GM12878 (cell line): ENCODE measurements at regions not wholly inside any gene's neighbourhood (a gene's known extent, or its start where the extent isn't known, plus 50 kb on each side); places are given as distances from the start of the nearest gene placed in this dataset.

ENCODE experiments used
- CEBPB ChIP-seq, 2 experiments: fragments of 150-350 bp in 1 of 2; IDR thresholded peaks; 2 replicates each; pipeline ENCODE4 v1.6.1; 2012 to 2014; ENCODE audit warnings: low read depth in 2 of 2, low read length in 2 of 2, borderline replicate concordance in 1 of 2, inconsistent platforms in 1 of 2
- EGR1 ChIP-seq, 2 experiments: IDR thresholded peaks; 1 replicate in 1 of 2; 2 replicates in 1 of 2; pipeline ENCODE4 v1.6.1; 2011 to 2012; ENCODE audit warnings: low read depth in 2 of 2, low read length in 2 of 2, borderline replicate concordance in 1 of 2, mild to moderate bottlenecking in 1 of 2, moderate library complexity in 1 of 2
- EZH2 ChIP-seq: IDR thresholded peaks from 2 replicates; pipeline ENCODE4 v1.6.1; 2012; ENCODE audit warnings: low read depth, mild to moderate bottlenecking, control low read depth, inconsistent platforms, low read length, borderline replicate concordance; ENCODE audit not compliant: control insufficient read depth
- NFXL1 ChIP-seq: fragments of 450-650 bp; IDR thresholded peaks from 2 replicates; pipeline ENCODE4 v1.6.1; 2017; ENCODE audit warnings: antibody characterized with exemption, mild to moderate bottlenecking, borderline replicate concordance
- RFX5 ChIP-seq: IDR thresholded peaks from 2 replicates; pipeline ENCODE4 v1.6.1; 2011; ENCODE audit warnings: low read depth, low read length, improper control_type of control experiment

DNA sequence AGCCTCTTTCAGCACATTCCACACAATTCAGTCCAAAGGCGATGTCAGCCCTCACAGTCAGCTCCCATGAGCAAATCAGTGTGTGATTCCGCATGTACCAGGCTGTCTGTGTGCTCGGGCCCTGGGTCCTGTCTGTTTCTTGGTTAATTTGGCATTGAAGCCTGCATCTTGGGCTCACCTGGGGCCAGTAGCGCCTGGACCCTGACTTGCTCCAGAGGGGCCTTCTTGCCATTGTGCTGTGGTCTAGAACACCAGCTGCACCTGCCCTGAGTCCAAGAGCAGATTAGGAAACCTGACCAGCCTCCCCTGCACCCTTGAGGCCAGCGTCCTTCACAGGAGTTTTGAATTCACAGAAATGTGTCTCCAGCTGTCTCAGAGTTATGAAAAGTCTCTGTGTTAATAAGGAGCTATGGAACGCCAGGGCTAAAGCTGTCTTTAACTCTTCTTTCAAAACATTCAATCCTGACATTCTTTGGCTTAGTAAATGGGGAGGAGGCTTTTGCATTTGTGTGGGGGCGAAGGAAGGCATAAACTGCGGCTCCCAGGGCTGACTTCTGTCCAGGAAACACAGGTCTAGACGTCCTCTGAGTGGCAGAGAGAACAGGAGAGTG lies 102.2 kb downstream of the ARF6 start:
- TF ChIP-seq EGR1 (IDR thresholded peaks at IDR 0.05; ENCODE audit: borderline replicate concordance in 1 of 2, low read depth in 2 of 2, low read length in 2 of 2) (no peak), NFXL1 (no peak), CEBPB (IDR thresholded peaks at IDR 0.05; ENCODE audit: borderline replicate concordance in 1 of 2, low read depth in 2 of 2, low read length in 2 of 2) (no peak), RFX5 (no peak), EZH2 (no peak)
